ENCODE measurements at regions not wholly inside any gene's neighbourhood (a gene's known extent, or its start where the extent isn't known, plus 50 kb on each side); places are given as distances from the start of the nearest gene placed in this dataset.

- Histone ChIP-seq H2AFZ (ENCODE audit: insufficient read depth, low read depth, low read length, poor library complexity, severe bottlenecking) (no peak overlapping the region), H3K27ac (ENCODE audit: low read depth in 1 of 2, low read length in 2 of 2) (no peak overlapping the region), H3K4me2 (replicated peaks; ENCODE audit: extremely low read depth, low read length, poor library complexity, severe bottlenecking) (no peak overlapping the region), H3K27me3 (ENCODE audit: control insufficient read depth in 2 of 2, insufficient read depth in 2 of 2, low read length in 2 of 2) (no peaks in the 10 kb centered on the region), H3K79me2 (ENCODE audit: insufficient read depth, low read length) (no peaks in the 10 kb centered on the region), H3K9ac (ENCODE audit: insufficient read depth, low read length, poor library complexity, severe bottlenecking) (no peak overlapping the region), H3K4me3 (replicated peaks in 1 of 3; ENCODE audit: low read depth in 2 of 3, low read length in 3 of 3) (no peak overlapping the region), H4K20me1 (ENCODE audit: insufficient read depth, low read length) (no peaks in the 10 kb centered on the region), H3K4me1 (ENCODE audit: control insufficient read depth in 1 of 2, insufficient read depth in 2 of 2, low read length in 2 of 2) (no peaks in the 10 kb centered on the region), H3K9me3 (replicated peaks in 1 of 2; ENCODE audit: control insufficient read depth in 1 of 2, insufficient read depth in 1 of 2, low read length in 2 of 2) (no peaks in the 10 kb centered on the region), H3K36me3 (replicated peaks in 1 of 2; ENCODE audit: control insufficient read depth in 1 of 2, insufficient read depth in 2 of 2, low read length in 2 of 2) (no peaks in the 10 kb centered on the region)
- H3K27ac Mint-ChIP-seq: peak overlapping the region in 1 of 7 donors; percentile 70
- no peaks in the 10 kb centered on the region for H3K36me3 Mint-ChIP-seq
- TF ChIP-seq CTCF (IDR thresholded peaks at IDR 0.05): no peak
- H3K9me3 Mint-ChIP-seq: peaks cover 0 to 4% (median 0%) of the 10 kb centered on the region in 7 donors
- no peaks in the 10 kb centered on the region for H3K4me1 Mint-ChIP-seq
- no peak for DNase-seq
- H3K27me3 Mint-ChIP-seq (ENCODE audit: low read depth in 3 of 3): peaks cover 2 to 3% (median 3%) of the 10 kb centered on the region in 3 donors
- 100% methylated on average over 2 of the region's 4 CpGs for WGBS (ENCODE audit: insufficient coverage)
- no peak overlapping the region for H3K4me3 Mint-ChIP-seq
- intact Hi-C loops (cut with micrococcal nuclease): no loop called here
These were observed 300.0 kb downstream of the DIRAS2 start for GRCh38 chr9:90342607-90343006.

DNA sequence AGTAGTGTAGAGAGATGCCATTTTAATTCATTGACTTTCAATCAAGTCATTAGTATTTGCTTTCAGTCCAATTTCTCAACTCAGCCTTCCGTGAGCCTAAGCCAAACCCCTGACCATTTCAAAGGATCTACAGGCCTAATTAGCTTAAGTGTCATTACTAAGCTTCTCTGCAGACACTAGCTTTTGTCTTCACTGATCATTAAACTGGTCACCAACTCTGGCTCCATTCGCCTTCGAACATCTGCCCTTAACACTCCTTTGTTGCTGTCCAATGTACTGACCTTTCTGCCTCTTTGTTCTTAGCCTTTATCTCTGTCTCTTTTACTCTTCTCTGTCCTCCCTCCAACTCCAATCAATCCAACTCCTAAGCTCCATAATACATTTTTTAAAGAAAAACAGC lies 299.3 kb downstream of the DIRAS2 start:
- WGBS (ENCODE audit: insufficient coverage): 95% methylated on average over 3 of the region's 3 CpGs
- H3K27ac ChIP-seq (ENCODE audit: low read depth in 1 of 2, low read length in 2 of 2): no peak overlapping the region

More for the DNA sequence above, 299.3 kb downstream of the DIRAS2 start:
- no peaks in the 10 kb centered on the region for H3K36me3 Mint-ChIP-seq
- Histone ChIP-seq H3K79me2 (ENCODE audit: insufficient read depth, low read length) (no peaks in the 10 kb centered on the region), H3K4me2 (replicated peaks; ENCODE audit: extremely low read depth, low read length, poor library complexity, severe bottlenecking) (no peak overlapping the region), H3K9ac (ENCODE audit: insufficient read depth, low read length, poor library complexity, severe bottlenecking) (no peak overlapping the region), H3K27me3 (ENCODE audit: control insufficient read depth in 2 of 2, insufficient read depth in 2 of 2, low read length in 2 of 2) (no peaks in the 10 kb centered on the region), H3K9me3 (replicated peaks in 1 of 2; ENCODE audit: control insufficient read depth in 1 of 2, insufficient read depth in 1 of 2, low read length in 2 of 2) (no peaks in the 10 kb centered on the region), H2AFZ (ENCODE audit: insufficient read depth, low read depth, low read length, poor library complexity, severe bottlenecking) (no peak overlapping the region), H3K36me3 (replicated peaks in 1 of 2; ENCODE audit: control insufficient read depth in 1 of 2, insufficient read depth in 2 of 2, low read length in 2 of 2) (no peaks in the 10 kb centered on the region), H3K4me1 (ENCODE audit: control insufficient read depth in 1 of 2, insufficient read depth in 2 of 2, low read length in 2 of 2) (no peaks in the 10 kb centered on the region), H3K4me3 (replicated peaks in 1 of 3; ENCODE audit: low read depth in 2 of 3, low read length in 3 of 3) (no peak overlapping the region), H4K20me1 (ENCODE audit: insufficient read depth, low read length) (no peaks in the 10 kb centered on the region)
- H3K9me3 Mint-ChIP-seq: peaks cover 0 to 7% (median 0%) of the 10 kb centered on the region in 7 donors
- no peak for DNase-seq
- TF ChIP-seq CTCF (IDR thresholded peaks at IDR 0.05): no peak
- no peak overlapping the region for H3K27ac Mint-ChIP-seq
- H3K4me1 Mint-ChIP-seq: no peaks in the 10 kb centered on the region
- no peak overlapping the region for H3K4me3 Mint-ChIP-seq
- intact Hi-C loops (cut with micrococcal nuclease): no loop called here
- peaks cover 2 to 3% (median 3%) of the 10 kb centered on the region in 3 donors for H3K27me3 Mint-ChIP-seq (ENCODE audit: low read depth in 3 of 3)
